HG02798 (cell line): ENCODE measurements at regions not wholly inside any gene's neighbourhood (a gene's known extent, or its start where the extent isn't known, plus 50 kb on each side); places are given as distances from the start of the nearest gene placed in this dataset.

Source experiments
- ATAC-seq: cut with Tn5 transposase; IDR thresholded peaks from one replicate; pipeline ENCODE4 v1.9.1; 2021; ENCODE audit warnings: mild to moderate bottlenecking; ENCODE audit not compliant: unreplicated experiment, poor library complexity

- no peak for ATAC-seq
Observed at GRCh38 chr2:173663835-173664512, 301.2 kb downstream of the SP3 start.

GRCh38 chr2:173664513-173664910 lies 300.7 kb downstream of the SP3 start:
- no peak for ATAC-seq

- no peak for ATAC-seq
Observed at GRCh38 chr2:173666171-173666888, 298.8 kb downstream of the SP3 start.

GRCh38 chr2:173667014-173667413 lies 298.2 kb downstream of the SP3 start:
- no peak for ATAC-seq

GRCh38 chr2:173667415-173667814 lies 297.8 kb downstream of the SP3 start:
- no peak for ATAC-seq

- no peak for ATAC-seq
Observed at GRCh38 chr2:173669271-173669853, 295.8 kb downstream of the SP3 start.

- ATAC-seq = no peak
Observed at GRCh38 chr2:173669888-173670287, 295.3 kb downstream of the SP3 start.

- ATAC-seq = no peak
Observed at GRCh38 chr2:173672573-173673340, 292.4 kb downstream of the SP3 start.

- no peak for ATAC-seq
Observed at GRCh38 chr2:173673640-173674039, 291.5 kb downstream of the SP3 start.

- no peak for ATAC-seq
Observed at GRCh38 chr2:173676647-173677046, 288.5 kb downstream of the SP3 start.

- no peak for ATAC-seq
Observed at GRCh38 chr2:173678186-173678585, 287.0 kb downstream of the SP3 start.

GRCh38 chr2:173680574-173680973 lies 284.6 kb downstream of the SP3 start:
- no peak for ATAC-seq

GRCh38 chr2:173681881-173682650 lies 283.1 kb downstream of the SP3 start:
- no peak for ATAC-seq

GRCh38 chr2:173684896-173685459 lies 280.2 kb downstream of the SP3 start:
- ATAC-seq = no peak

- ATAC-seq = no peak
Observed at GRCh38 chr2:173690349-173690748, 274.8 kb downstream of the SP3 start.

- ATAC-seq = no peak
Observed at GRCh38 chr2:173692068-173692467, 273.1 kb downstream of the SP3 start.

GRCh38 chr2:173693044-173693589 lies 272.1 kb downstream of the SP3 start:
- no peak for ATAC-seq

GRCh38 chr2:173696274-173696673 lies 268.9 kb downstream of the SP3 start:
- ATAC-seq = no peak

- no peak for ATAC-seq
Observed at GRCh38 chr2:173697929-173698328, 267.2 kb downstream of the SP3 start.

GRCh38 chr2:173705656-173706055 lies 259.5 kb downstream of the SP3 start:
- ATAC-seq = no peak
